ENCODE measurements at regions not wholly inside any gene's neighbourhood (a gene's known extent, or its start where the extent isn't known, plus 50 kb on each side); places are given as distances from the start of the nearest gene placed in this dataset.

- TF ChIP-seq, protein P1, sequence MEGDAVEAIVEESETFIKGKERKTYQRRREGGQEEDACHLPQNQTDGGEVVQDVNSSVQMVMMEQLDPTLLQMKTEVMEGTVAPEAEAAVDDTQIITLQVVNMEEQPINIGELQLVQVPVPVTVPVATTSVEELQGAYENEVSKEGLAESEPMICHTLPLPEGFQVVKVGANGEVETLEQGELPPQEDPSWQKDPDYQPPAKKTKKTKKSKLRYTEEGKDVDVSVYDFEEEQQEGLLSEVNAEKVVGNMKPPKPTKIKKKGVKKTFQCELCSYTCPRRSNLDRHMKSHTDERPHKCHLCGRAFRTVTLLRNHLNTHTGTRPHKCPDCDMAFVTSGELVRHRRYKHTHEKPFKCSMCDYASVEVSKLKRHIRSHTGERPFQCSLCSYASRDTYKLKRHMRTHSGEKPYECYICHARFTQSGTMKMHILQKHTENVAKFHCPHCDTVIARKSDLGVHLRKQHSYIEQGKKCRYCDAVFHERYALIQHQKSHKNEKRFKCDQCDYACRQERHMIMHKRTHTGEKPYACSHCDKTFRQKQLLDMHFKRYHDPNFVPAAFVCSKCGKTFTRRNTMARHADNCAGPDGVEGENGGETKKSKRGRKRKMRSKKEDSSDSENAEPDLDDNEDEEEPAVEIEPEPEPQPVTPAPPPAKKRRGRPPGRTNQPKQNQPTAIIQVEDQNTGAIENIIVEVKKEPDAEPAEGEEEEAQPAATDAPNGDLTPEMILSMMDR (IDR thresholded peaks at IDR 0.05), result no peak
- TF ChIP-seq POLR2A (IDR thresholded peaks at IDR 0.05), result no peak
These were observed 98.7 kb upstream of the PALM2AKAP2 start for GRCh38 chr9:109681301-109681700.
